ENCODE measurements at regions not wholly inside any gene's neighbourhood (a gene's known extent, or its start where the extent isn't known, plus 50 kb on each side); places are given as distances from the start of the nearest gene placed in this dataset.

GRCh38 chr3:168152149-168152548 lies 56.4 kb upstream of the GOLIM4 start:
- DNase-seq (ENCODE audit: low read depth) = no peak

All from CMK (cell line).